HG02870 (cell line): ENCODE measurements at regions not wholly inside any gene's neighbourhood (a gene's known extent, or its start where the extent isn't known, plus 50 kb on each side); places are given as distances from the start of the nearest gene placed in this dataset.
"Not testable (repeated sequence)": the region's sequence is repeated elsewhere in the genome, so short reads cannot be mapped to it uniquely, and the experiment has no call there.

Experiments
- ATAC-seq: cut with Tn5 transposase; IDR thresholded peaks from one replicate; pipeline ENCODE4 v1.9.1; 2021; ENCODE audit warnings: mild to moderate bottlenecking, moderate library complexity; ENCODE audit not compliant: unreplicated experiment

GRCh38 chrX:140087875-140088274, 122.6 kb upstream of the CXorf66 start:
- no peak for ATAC-seq

GRCh38 chrX:140086691-140087090, 121.4 kb upstream of the CXorf66 start:
- no peak for ATAC-seq

GRCh38 chrX:140074851-140075250, 109.5 kb upstream of the CXorf66 start:
- not testable (repeated sequence) for ATAC-seq

- no peak for ATAC-seq
These were observed 105.7 kb upstream of the CXorf66 start for GRCh38 chrX:140071037-140071436.

GRCh38 chrX:140065961-140066662, 100.8 kb upstream of the CXorf66 start:
- no peak for ATAC-seq

GRCh38 chrX:140064993-140065392, 99.7 kb upstream of the CXorf66 start:
- ATAC-seq = no peak

- peak; percentile 97 for ATAC-seq
These were observed 91.7 kb upstream of the CXorf66 start for GRCh38 chrX:140057001-140057411.

- no peak for ATAC-seq
These were observed 88.5 kb upstream of the CXorf66 start for GRCh38 chrX:140053846-140054245.

GRCh38 chrX:140050906-140051305, 85.6 kb upstream of the CXorf66 start:
- no peak for ATAC-seq

- ATAC-seq = no peak
These were observed 75.1 kb upstream of the CXorf66 start for GRCh38 chrX:140040386-140040785.

- ATAC-seq = no peak
These were observed 73.5 kb upstream of the CXorf66 start for GRCh38 chrX:140038842-140039241.

- no peak for ATAC-seq
These were observed 69.6 kb upstream of the CXorf66 start for GRCh38 chrX:140034916-140035315.

- no peak for ATAC-seq
These were observed 57.2 kb upstream of the CXorf66 start for GRCh38 chrX:140022482-140022881.

- ATAC-seq = not testable (repeated sequence)
These were observed 53.8 kb upstream of the CXorf66 start for GRCh38 chrX:140019134-140019533.
